ENCODE measurements at regions not wholly inside any gene's neighbourhood (a gene's known extent, or its start where the extent isn't known, plus 50 kb on each side); places are given as distances from the start of the nearest gene placed in this dataset.

DNA sequence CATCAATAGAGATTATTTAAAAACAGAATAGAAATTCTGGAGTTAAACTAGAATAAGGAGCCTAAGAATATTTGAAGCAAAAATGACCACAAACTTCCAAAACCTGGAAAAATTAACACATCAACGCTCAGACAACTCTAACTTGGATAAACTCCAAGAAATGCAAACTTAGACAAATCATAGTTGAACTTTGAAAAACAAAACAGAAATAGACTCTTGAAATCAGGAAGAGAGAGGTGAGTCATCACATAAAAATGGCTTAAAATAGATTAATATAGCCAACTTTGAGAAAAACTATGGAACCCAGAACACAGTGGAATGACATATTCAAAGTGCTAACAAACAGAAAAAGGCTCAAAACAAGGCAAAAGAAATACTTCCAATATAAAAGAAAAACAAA, 974.2 kb downstream of the JRKL start:
- DNase-seq (ENCODE audit: low read depth), result no peak
- H3K4me3 ChIP-seq (ENCODE audit: low read depth, low read length), result no peak overlapping the region
- TF ChIP-seq, protein P1, sequence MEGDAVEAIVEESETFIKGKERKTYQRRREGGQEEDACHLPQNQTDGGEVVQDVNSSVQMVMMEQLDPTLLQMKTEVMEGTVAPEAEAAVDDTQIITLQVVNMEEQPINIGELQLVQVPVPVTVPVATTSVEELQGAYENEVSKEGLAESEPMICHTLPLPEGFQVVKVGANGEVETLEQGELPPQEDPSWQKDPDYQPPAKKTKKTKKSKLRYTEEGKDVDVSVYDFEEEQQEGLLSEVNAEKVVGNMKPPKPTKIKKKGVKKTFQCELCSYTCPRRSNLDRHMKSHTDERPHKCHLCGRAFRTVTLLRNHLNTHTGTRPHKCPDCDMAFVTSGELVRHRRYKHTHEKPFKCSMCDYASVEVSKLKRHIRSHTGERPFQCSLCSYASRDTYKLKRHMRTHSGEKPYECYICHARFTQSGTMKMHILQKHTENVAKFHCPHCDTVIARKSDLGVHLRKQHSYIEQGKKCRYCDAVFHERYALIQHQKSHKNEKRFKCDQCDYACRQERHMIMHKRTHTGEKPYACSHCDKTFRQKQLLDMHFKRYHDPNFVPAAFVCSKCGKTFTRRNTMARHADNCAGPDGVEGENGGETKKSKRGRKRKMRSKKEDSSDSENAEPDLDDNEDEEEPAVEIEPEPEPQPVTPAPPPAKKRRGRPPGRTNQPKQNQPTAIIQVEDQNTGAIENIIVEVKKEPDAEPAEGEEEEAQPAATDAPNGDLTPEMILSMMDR (conservative IDR thresholded peaks at IDR 0.05; ENCODE audit: low read depth, low read length), result no peak

DNA sequence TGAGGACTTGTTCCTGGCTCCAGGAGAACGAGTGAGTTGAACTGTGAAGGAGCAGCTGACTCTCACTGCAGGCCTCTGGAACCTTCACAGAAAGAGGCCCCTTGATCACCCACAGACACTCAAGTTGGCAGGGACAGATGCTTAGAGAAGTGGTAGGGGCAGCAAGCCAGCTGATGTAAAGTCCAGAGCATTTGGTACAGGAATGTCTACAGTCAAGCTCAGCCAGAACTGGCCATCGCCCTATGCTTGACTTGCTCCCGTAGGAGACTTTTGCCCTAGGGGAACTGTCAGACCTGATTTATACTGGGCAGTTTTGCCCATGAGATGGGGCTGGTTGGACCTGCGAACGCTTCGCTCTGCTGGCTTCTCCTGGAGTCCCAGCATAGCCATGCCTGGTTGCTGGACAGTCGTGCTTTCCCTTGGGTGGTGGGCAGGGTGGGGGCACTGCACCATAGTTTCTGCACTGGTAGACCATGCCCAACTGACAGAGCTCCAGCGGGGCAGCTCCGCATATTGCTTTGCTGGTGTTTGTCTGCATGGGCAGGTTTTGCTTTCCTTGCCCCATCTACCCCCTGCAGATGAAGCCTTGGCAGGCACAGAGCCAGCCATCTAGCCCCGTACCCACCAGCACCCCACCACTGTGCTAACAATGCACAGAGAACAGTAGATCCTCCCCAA, 977.7 kb downstream of the JRKL start:
- DNase-seq (ENCODE audit: low read depth), result no peak
- H3K4me3 ChIP-seq (ENCODE audit: low read depth, low read length), result no peak overlapping the region
- TF ChIP-seq, protein P1 (conservative IDR thresholded peaks at IDR 0.05; ENCODE audit: low read depth, low read length), result no peak

DNA sequence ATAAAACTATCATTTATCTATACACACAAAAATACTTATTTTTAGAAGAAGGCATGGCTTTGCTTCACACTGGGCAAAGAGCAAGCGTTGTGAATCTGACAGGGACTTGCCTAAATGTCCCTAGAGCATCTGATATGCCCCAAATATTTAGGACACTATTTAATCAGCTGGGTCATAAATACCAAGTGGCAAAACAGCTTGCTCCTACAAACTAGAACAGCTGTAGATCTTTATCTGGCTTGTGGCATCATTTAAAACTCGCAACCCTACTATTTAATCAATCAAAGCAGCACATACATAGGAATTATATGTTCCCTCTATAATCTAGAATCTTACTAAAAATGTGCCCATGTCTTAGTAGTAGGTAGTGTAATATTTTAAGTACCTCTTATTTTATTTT, 999.5 kb downstream of the JRKL start:
- DNase-seq (ENCODE audit: low read depth), result no peak
- TF ChIP-seq, protein P1 (conservative IDR thresholded peaks at IDR 0.05; ENCODE audit: low read depth, low read length), result no peak
- H3K4me3 ChIP-seq (ENCODE audit: low read depth, low read length), result no peak overlapping the region

DNA sequence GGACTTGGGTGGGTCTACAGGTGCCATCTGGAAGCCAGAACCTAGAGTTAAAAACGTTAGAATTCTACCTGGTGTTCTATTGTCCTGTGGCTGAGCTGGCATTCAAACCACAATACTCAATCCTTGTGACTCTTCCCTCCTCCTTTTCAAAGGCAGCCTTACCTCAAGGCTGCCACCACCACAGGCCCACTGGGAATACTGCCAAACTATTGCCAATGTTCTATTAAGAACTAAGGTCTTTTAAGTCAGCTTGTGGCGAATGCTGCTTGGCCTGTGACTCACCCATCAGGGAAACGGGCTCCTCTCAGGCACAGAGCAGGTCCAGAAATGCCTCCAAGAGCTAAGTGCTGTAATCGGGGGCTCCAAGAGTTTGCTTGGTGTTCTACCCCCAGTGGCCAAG, 1008.4 kb downstream of the JRKL start:
- TF ChIP-seq, protein P1 (conservative IDR thresholded peaks at IDR 0.05; ENCODE audit: low read depth, low read length), result no peak
- DNase-seq (ENCODE audit: low read depth), result no peak
- no peak overlapping the region for H3K4me3 ChIP-seq (ENCODE audit: low read depth, low read length)

DNA sequence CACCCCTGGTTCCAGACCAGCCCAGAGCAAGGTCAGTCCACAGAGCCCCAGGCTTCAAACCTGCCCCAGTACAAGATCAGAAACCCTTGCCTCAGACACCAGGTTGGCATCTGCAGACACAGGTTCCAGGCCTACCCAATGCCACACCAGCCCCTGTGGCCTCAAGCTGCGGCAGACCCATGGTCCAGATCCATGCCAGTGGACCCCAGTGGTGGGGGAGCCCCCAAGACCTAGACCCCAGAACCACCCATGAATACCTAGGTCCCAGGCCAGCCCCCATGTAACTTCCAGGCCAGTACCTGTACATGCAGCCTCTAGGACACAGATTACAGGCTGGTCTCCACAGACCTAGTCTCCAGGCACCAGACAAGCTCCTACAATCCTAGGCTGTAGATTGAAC, 1019.3 kb downstream of the JRKL start:
- TF ChIP-seq, protein P1 (conservative IDR thresholded peaks at IDR 0.05; ENCODE audit: low read depth, low read length), result no peak
- DNase-seq (ENCODE audit: low read depth), result no peak
- no peak overlapping the region for H3K4me3 ChIP-seq (ENCODE audit: low read depth, low read length)

DNA sequence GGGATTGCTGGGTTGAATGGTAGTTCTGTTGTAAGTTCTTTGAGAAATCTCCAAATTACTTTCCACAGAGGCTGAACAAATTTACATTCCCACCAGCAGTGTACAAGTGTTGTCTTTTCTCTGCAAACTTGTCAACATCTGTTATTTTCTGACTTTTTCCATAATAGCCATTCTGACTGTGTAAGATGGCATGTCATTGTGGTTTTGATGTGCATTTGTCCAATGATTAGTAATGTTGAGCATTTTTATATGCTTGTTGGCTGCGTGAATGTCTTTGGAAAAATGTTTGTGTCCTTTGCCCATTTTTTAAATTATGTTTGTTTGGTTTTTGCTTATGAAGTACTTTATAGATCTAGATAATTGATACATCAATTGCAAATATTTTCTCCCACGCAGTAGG, 1025.0 kb downstream of the JRKL start:
- DNase-seq (ENCODE audit: low read depth), result no peak
- H3K4me3 ChIP-seq (ENCODE audit: low read depth, low read length), result no peak overlapping the region
- TF ChIP-seq, protein P1 (conservative IDR thresholded peaks at IDR 0.05; ENCODE audit: low read depth, low read length), result no peak

DNA sequence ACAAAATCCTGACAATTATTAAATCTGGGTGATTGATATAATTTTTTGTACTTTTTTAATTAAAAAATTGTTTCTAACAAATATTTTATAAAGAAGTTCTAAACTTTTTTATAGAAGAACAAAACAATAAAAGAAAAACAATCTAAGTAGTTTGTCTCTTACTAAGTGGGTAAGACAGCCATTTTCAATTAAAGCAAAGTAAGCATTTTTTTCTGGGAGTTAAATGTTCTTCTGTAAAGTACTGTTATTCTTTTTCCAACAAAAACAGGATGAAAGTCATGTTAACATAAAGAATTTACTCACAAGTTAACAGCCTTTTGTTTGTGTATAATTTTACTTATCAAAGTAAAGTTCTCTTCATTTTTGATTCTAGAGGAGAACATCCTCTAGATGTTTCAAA, 1029.9 kb downstream of the JRKL start:
- TF ChIP-seq, protein P1 (conservative IDR thresholded peaks at IDR 0.05; ENCODE audit: low read depth, low read length), result no peak
- no peak overlapping the region for H3K4me3 ChIP-seq (ENCODE audit: low read depth, low read length)
- no peak for DNase-seq (ENCODE audit: low read depth)
